GM23338 (cell line): ENCODE measurements at regions not wholly inside any gene's neighbourhood (a gene's known extent, or its start where the extent isn't known, plus 50 kb on each side); places are given as distances from the start of the nearest gene placed in this dataset.

ENCODE experiments used
- CREB1 ChIP-seq: fragments of 250-450 bp; sonication (Bioruptor Pico); IDR thresholded peaks from 2 replicates; pipeline ENCODE4 v1.5.0; 2020; ENCODE audit warnings: low read depth, mild to moderate bottlenecking, moderate library complexity
- CTCF ChIP-seq, 2 experiments: fragments of 200-600 bp in 1 of 2; sonication (generic) in 1 of 2; conservative IDR thresholded peaks; 2 replicates each; pipeline versions ENCODE4 v1.5.1 to v1.6.1; 2016 to 2017; ENCODE audit warnings: antibody characterized with exemption in 2 of 2, low read depth in 2 of 2, mild to moderate bottlenecking in 2 of 2, moderate library complexity in 1 of 2
- EZH2 ChIP-seq: fragments of 200-600 bp; sonication (generic); IDR thresholded peaks from one replicate; pipeline ENCODE4 v1.8.0; 2017; ENCODE audit warnings: antibody characterized with exemption, mild to moderate bottlenecking, low read depth; ENCODE audit not compliant: unreplicated experiment
- EZH2phosphoT487 ChIP-seq: fragments of 200-600 bp; sonication (generic); IDR thresholded peaks from one replicate; pipeline ENCODE4 v1.8.1; 2018; ENCODE audit warnings: antibody characterized with exemption; ENCODE audit not compliant: unreplicated experiment
- JUNB ChIP-seq: IDR thresholded peaks from one replicate; pipeline ENCODE4 v1.6.1; 2016; ENCODE audit warnings: antibody characterized with exemption; ENCODE audit not compliant: unreplicated experiment
- NANOG ChIP-seq: IDR thresholded peaks from 2 replicates; pipeline ENCODE4 v1.6.1; 2016; ENCODE audit warnings: antibody characterized with exemption, borderline replicate concordance
- POLR2AphosphoS5 ChIP-seq: IDR thresholded peaks from 2 replicates; pipeline ENCODE4 v1.6.1; 2016; ENCODE audit warnings: antibody characterized with exemption, low read depth
- STAT1 ChIP-seq: IDR thresholded peaks from one replicate; pipeline ENCODE4 v1.6.1; 2016; ENCODE audit warnings: antibody characterized with exemption; ENCODE audit not compliant: unreplicated experiment
- ZNF114 ChIP-seq: fragments of 250-450 bp; sonication (Bioruptor Pico); IDR thresholded peaks from 2 replicates; pipeline ENCODE4 v1.5.0; 2020; ENCODE audit warnings: mild to moderate bottlenecking, moderate library complexity
- TF ChIP-seq, protein P1 (sequence below): IDR thresholded peaks from one replicate; pipeline ENCODE4 v1.6.1; 2018; ENCODE audit warnings: antibody characterized with exemption; ENCODE audit not compliant: unreplicated experiment
- TF ChIP-seq, protein P2 (sequence below): IDR thresholded peaks from 2 replicates; pipeline ENCODE4 v1.6.1; 2016; ENCODE audit warnings: antibody characterized with exemption
- TF ChIP-seq, protein P3 (sequence below): fragments of 250-450 bp; sonication (Bioruptor Pico); IDR thresholded peaks from 2 replicates; pipeline ENCODE4 v1.5.0; 2020; ENCODE audit warnings: mild to moderate bottlenecking, moderate library complexity

GRCh38 chr6:134564705-134565104 is 246.8 kb upstream of the SGK1 start:
- TF ChIP-seq CTCF (conservative IDR thresholded peaks at IDR 0.05; ENCODE audit: low read depth in 2 of 2) (no peak), POLR2AphosphoS5 (no peak), EZH2 (no peak), JUNB (no peak), EZH2phosphoT487 (no peak), CREB1 (no peak), NANOG (no peak), STAT1 (no peak), ZNF114 (CRISPR knock-in tag) (no peak)
- TF ChIP-seq, protein P1, sequence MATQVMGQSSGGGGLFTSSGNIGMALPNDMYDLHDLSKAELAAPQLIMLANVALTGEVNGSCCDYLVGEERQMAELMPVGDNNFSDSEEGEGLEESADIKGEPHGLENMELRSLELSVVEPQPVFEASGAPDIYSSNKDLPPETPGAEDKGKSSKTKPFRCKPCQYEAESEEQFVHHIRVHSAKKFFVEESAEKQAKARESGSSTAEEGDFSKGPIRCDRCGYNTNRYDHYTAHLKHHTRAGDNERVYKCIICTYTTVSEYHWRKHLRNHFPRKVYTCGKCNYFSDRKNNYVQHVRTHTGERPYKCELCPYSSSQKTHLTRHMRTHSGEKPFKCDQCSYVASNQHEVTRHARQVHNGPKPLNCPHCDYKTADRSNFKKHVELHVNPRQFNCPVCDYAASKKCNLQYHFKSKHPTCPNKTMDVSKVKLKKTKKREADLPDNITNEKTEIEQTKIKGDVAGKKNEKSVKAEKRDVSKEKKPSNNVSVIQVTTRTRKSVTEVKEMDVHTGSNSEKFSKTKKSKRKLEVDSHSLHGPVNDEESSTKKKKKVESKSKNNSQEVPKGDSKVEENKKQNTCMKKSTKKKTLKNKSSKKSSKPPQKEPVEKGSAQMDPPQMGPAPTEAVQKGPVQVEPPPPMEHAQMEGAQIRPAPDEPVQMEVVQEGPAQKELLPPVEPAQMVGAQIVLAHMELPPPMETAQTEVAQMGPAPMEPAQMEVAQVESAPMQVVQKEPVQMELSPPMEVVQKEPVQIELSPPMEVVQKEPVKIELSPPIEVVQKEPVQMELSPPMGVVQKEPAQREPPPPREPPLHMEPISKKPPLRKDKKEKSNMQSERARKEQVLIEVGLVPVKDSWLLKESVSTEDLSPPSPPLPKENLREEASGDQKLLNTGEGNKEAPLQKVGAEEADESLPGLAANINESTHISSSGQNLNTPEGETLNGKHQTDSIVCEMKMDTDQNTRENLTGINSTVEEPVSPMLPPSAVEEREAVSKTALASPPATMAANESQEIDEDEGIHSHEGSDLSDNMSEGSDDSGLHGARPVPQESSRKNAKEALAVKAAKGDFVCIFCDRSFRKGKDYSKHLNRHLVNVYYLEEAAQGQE, result no peak
- TF ChIP-seq, protein P2, sequence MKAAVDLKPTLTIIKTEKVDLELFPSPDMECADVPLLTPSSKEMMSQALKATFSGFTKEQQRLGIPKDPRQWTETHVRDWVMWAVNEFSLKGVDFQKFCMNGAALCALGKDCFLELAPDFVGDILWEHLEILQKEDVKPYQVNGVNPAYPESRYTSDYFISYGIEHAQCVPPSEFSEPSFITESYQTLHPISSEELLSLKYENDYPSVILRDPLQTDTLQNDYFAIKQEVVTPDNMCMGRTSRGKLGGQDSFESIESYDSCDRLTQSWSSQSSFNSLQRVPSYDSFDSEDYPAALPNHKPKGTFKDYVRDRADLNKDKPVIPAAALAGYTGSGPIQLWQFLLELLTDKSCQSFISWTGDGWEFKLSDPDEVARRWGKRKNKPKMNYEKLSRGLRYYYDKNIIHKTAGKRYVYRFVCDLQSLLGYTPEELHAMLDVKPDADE, result no peak
- TF ChIP-seq, protein P3, sequence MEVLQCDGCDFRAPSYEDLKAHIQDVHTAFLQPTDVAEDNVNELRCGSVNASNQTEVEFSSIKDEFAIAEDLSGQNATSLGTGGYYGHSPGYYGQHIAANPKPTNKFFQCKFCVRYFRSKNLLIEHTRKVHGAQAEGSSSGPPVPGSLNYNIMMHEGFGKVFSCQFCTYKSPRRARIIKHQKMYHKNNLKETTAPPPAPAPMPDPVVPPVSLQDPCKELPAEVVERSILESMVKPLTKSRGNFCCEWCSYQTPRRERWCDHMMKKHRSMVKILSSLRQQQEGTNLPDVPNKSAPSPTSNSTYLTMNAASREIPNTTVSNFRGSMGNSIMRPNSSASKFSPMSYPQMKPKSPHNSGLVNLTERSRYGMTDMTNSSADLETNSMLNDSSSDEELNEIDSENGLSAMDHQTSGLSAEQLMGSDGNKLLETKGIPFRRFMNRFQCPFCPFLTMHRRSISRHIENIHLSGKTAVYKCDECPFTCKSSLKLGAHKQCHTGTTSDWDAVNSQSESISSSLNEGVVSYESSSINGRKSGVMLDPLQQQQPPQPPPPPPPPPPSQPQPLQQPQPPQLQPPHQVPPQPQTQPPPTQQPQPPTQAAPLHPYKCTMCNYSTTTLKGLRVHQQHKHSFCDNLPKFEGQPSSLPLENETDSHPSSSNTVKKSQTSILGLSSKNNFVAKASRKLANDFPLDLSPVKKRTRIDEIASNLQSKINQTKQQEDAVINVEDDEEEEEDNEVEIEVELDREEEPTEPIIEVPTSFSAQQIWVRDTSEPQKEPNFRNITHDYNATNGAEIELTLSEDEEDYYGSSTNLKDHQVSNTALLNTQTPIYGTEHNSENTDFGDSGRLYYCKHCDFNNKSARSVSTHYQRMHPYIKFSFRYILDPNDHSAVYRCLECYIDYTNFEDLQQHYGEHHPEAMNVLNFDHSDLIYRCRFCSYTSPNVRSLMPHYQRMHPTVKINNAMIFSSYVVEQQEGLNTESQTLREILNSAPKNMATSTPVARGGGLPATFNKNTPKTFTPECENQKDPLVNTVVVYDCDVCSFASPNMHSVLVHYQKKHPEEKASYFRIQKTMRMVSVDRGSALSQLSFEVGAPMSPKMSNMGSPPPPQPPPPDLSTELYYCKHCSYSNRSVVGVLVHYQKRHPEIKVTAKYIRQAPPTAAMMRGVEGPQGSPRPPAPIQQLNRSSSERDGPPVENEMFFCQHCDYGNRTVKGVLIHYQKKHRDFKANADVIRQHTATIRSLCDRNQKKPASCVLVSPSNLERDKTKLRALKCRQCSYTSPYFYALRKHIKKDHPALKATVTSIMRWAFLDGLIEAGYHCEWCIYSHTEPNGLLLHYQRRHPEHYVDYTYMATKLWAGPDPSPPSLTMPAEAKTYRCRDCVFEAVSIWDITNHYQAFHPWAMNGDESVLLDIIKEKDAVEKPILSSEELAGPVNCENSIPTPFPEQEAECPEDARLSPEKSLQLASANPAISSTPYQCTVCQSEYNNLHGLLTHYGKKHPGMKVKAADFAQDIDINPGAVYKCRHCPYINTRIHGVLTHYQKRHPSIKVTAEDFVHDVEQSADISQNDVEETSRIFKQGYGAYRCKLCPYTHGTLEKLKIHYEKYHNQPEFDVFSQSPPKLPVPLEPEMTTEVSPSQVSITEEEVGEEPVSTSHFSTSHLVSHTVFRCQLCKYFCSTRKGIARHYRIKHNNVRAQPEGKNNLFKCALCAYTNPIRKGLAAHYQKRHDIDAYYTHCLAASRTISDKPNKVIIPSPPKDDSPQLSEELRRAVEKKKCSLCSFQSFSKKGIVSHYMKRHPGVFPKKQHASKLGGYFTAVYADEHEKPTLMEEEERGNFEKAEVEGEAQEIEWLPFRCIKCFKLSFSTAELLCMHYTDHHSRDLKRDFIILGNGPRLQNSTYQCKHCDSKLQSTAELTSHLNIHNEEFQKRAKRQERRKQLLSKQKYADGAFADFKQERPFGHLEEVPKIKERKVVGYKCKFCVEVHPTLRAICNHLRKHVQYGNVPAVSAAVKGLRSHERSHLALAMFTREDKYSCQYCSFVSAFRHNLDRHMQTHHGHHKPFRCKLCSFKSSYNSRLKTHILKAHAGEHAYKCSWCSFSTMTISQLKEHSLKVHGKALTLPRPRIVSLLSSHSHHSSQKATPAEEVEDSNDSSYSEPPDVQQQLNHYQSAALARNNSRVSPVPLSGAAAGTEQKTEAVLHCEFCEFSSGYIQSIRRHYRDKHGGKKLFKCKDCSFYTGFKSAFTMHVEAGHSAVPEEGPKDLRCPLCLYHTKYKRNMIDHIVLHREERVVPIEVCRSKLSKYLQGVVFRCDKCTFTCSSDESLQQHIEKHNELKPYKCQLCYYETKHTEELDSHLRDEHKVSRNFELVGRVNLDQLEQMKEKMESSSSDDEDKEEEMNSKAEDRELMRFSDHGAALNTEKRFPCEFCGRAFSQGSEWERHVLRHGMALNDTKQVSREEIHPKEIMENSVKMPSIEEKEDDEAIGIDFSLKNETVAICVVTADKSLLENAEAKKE (CRISPR knock-in tag), result no peak
